Esophagus squamous epithelium (tissue), 5 donors: ENCODE measurements at regions not wholly inside any gene's neighbourhood (a gene's known extent, or its start where the extent isn't known, plus 50 kb on each side); places are given as distances from the start of the nearest gene placed in this dataset.

Source experiments
- DNase-seq: peaks from one replicate; lab custom pipeline; 2025; lab: John Stamatoyannopoulos, UW
- H3K27ac ChIP-seq, 4 donors: fragments of 200-600 bp; sonication (generic); one replicate each; pipeline ENCODE4 v1.5.1; 2016 to 2019; ENCODE audit warnings: mild to moderate bottlenecking in 1 of 4
- H3K27me3 ChIP-seq, 4 donors: fragments of 200-600 bp; sonication (generic); 1 replicate in 3 of 4; 2 replicates in 1 of 4; pipeline versions ENCODE4 v1.5.1 to v1.6.0; 2017 to 2021; ENCODE audit warnings: antibody characterized with exemption in 1 of 4
- H3K36me3 ChIP-seq, 3 donors: fragments of 200-600 bp; sonication (generic); one replicate each; pipeline ENCODE4 v1.5.1; 2016 to 2019
- H3K4me1 ChIP-seq, 3 donors: fragments of 200-600 bp; sonication (generic); one replicate each; pipeline ENCODE4 v1.5.1; 2017 to 2019
- H3K4me3 ChIP-seq, 4 donors: fragments of 200-600 bp; sonication (generic); 1 replicate in 3 of 4; 2 replicates in 1 of 4; pipeline ENCODE4 v1.5.1; 2016 to 2019; ENCODE audit warnings: mild to moderate bottlenecking in 2 of 4, moderate library complexity in 1 of 4
- H3K9me3 ChIP-seq, 3 donors: fragments of 200-600 bp; sonication (generic); one replicate each; pipeline ENCODE4 v1.5.1; 2016 to 2019
- CTCF ChIP-seq, 6 experiments: fragments of 450-650 bp in 4 of 6; fragments of 200-600 bp in 2 of 6; sonication (generic) in 2 of 6; IDR thresholded peaks; one replicate each; pipeline ENCODE4 v1.5.1; 2016 to 2019; ENCODE audit warnings: antibody characterized with exemption in 6 of 6, mild to moderate bottlenecking in 4 of 6, moderate library complexity in 4 of 6
- POLR2A ChIP-seq, 4 donors: fragments of 450-650 bp; IDR thresholded peaks; one replicate each; pipeline ENCODE4 v1.6.1; 2017; ENCODE audit warnings: antibody characterized with exemption in 4 of 4, mild to moderate bottlenecking in 4 of 4, moderate library complexity in 3 of 4
- WGBS, 2 donors: methylation state at CpG; one replicate each; pipeline ENCODE4 v1.1.5; 2018; 5-methylcytosine and 5-hydroxymethylcytosine counted together
- intact Hi-C: fragments of 100-400 bp; cut with DNase I; formaldehyde crosslinking; loops from one replicate; pipeline ENCODE4 v1.15.0; 2022
- donor health status: DM: yes; HTN: yes; CAD: no.

GRCh38 chr1:60145771-60146170, 72.2 kb upstream of the C1orf87 start:
- WGBS, 2 donors: 61 to 73% methylated on average over 1 of the region's 1 CpG
- Histone ChIP-seq H3K27me3 (no peaks in the 10 kb centered on the region), H3K4me1 (no peaks in the 10 kb centered on the region)

GRCh38 chr1:60141743-60142142, 68.2 kb upstream of the C1orf87 start:
- intact Hi-C loops: no loop called here

More at GRCh38 chr1:60145771-60146170, 72.2 kb upstream of the C1orf87 start:
- Histone ChIP-seq H3K27ac (no peak overlapping the region), H3K4me3 (no peak overlapping the region), H3K9me3 (no peaks in the 10 kb centered on the region), H3K36me3 (no peaks in the 10 kb centered on the region)
- TF ChIP-seq POLR2A (IDR thresholded peaks at IDR 0.05) (no peak), CTCF (IDR thresholded peaks at IDR 0.05) (no peak)
- intact Hi-C loops: no loop called here
- DNase-seq: no peak

GRCh38 chr1:60141276-60141675, 67.7 kb upstream of the C1orf87 start:
- Histone ChIP-seq H3K36me3 (no peaks in the 10 kb centered on the region), H3K27me3 (no peaks in the 10 kb centered on the region), H3K4me3 (no peak overlapping the region), H3K4me1 (no peaks in the 10 kb centered on the region), H3K9me3 (no peaks in the 10 kb centered on the region), H3K27ac (no peak overlapping the region)
- DNase-seq: no peak
- 63 to 77% methylated on average over 4 of the region's 4 CpGs for whole genome bisulfite sequencing, 2 donors
- TF ChIP-seq CTCF (IDR thresholded peaks at IDR 0.05) (no peak), POLR2A (IDR thresholded peaks at IDR 0.05) (no peak)
- intact Hi-C loops: no loop called here

More at GRCh38 chr1:60141743-60142142, 68.2 kb upstream of the C1orf87 start:
- no peak overlapping the region for H3K27ac ChIP-seq
- DNase-seq: no peak
- H3K27me3 ChIP-seq: no peaks in the 10 kb centered on the region
- no peaks in the 10 kb centered on the region for H3K9me3 ChIP-seq
- TF ChIP-seq POLR2A (IDR thresholded peaks at IDR 0.05): no peak
- no peak for TF ChIP-seq CTCF (IDR thresholded peaks at IDR 0.05)
- no peaks in the 10 kb centered on the region for H3K4me1 ChIP-seq
- no peaks in the 10 kb centered on the region for H3K36me3 ChIP-seq
- H3K4me3 ChIP-seq: no peak overlapping the region
- WGBS, 2 donors: 69 to 89% methylated on average over 1 of the region's 1 CpG

GRCh38 chr1:60137406-60137805, 63.8 kb upstream of the C1orf87 start:
- Histone ChIP-seq H3K4me1 (peaks cover 0 to 9% (median 0%) of the 10 kb centered on the region in 3 donors), H3K4me3 (no peak overlapping the region), H3K36me3 (no peaks in the 10 kb centered on the region), H3K27me3 (no peaks in the 10 kb centered on the region), H3K9me3 (no peaks in the 10 kb centered on the region), H3K27ac (no peak overlapping the region)
- no peak for DNase-seq
- TF ChIP-seq CTCF (IDR thresholded peaks at IDR 0.05) (no peak), POLR2A (IDR thresholded peaks at IDR 0.05) (no peak)
- WGBS, 2 donors: 23 to 42% methylated on average over 2 of the region's 2 CpGs
- intact Hi-C loops: no loop called here

GRCh38 chr1:60136395-60136794, 62.8 kb upstream of the C1orf87 start:
- intact Hi-C loops: no loop called here
- Histone ChIP-seq H3K27ac (no peak overlapping the region), H3K4me1 (peaks cover 0 to 9% (median 0%) of the 10 kb centered on the region in 3 donors), H3K36me3 (no peaks in the 10 kb centered on the region), H3K9me3 (no peaks in the 10 kb centered on the region), H3K27me3 (no peaks in the 10 kb centered on the region), H3K4me3 (no peak overlapping the region)
- 68 to 81% methylated on average over 1 of the region's 1 CpG for WGBS, 2 donors
- no peak for DNase-seq
- TF ChIP-seq CTCF (IDR thresholded peaks at IDR 0.05): no peak
- TF ChIP-seq POLR2A (IDR thresholded peaks at IDR 0.05): no peak
